ENCODE measurements at regions not wholly inside any gene's neighbourhood (a gene's known extent, or its start where the extent isn't known, plus 50 kb on each side); places are given as distances from the start of the nearest gene placed in this dataset.
"Not testable (repeated sequence)": the region's sequence is repeated elsewhere in the genome, so short reads cannot be mapped to it uniquely, and the experiment has no call there.

DNA sequence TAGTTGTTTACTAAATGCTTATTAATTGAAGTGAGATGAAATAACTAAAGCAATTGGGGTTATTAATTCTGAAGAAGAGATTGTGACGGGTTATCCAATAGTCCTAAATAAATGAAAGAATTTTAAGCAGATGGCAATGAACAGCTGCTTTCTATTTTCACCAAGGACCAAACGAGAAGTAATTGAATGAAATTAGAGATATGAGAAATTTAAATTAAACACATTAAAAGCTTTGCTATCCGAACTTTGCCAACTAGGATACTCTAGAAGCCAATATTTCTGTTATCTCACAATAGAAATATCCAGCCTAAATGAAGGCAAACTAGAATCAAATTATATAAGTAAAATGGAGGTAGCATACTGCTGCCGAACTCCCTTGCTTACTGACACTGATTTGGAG lies 103.2 kb downstream of the GPR37 start:
- peaks cover 0 to 5% (median 0%) of the 10 kb centered on the region in 7 donors for H3K9me3 Mint-ChIP-seq
- H3K4me3 Mint-ChIP-seq: no peak overlapping the region

GRCh38 chr7:124655990-124656389 lies 109.6 kb downstream of the GPR37 start:
- Mint-ChIP-seq H3K27me3 (no peaks in the 10 kb centered on the region), H3K4me1 (no peaks in the 10 kb centered on the region), H3K9me3 (peaks cover 0 to 3% (median 0%) of the 10 kb centered on the region in 7 donors), H3K36me3 (no peaks in the 10 kb centered on the region), H3K27ac (no peak overlapping the region), H3K4me3 (no peak overlapping the region)
- DNase-seq: no peak
- ATAC-seq (ENCODE audit: low read depth in 2 of 2): no peak

More for the DNA sequence above, 103.2 kb downstream of the GPR37 start:
- no peak for ATAC-seq (ENCODE audit: low read depth in 2 of 2)
- Mint-ChIP-seq H3K27me3 (no peaks in the 10 kb centered on the region), H3K36me3 (no peaks in the 10 kb centered on the region), H3K4me1 (no peaks in the 10 kb centered on the region), H3K27ac (no peak overlapping the region)
- DNase-seq: no peak

GRCh38 chr7:124652237-124652636 lies 113.4 kb downstream of the GPR37 start:
- peaks cover 0 to 12% (median 3%) of the 10 kb centered on the region in 7 donors for H3K9me3 Mint-ChIP-seq
- H3K27me3 Mint-ChIP-seq: no peaks in the 10 kb centered on the region
- H3K36me3 Mint-ChIP-seq: no peaks in the 10 kb centered on the region
- no peaks in the 10 kb centered on the region for H3K4me1 Mint-ChIP-seq
- no peak for ATAC-seq (ENCODE audit: low read depth in 2 of 2)
- no peak for DNase-seq
- H3K27ac Mint-ChIP-seq: peak overlapping the region in 1 of 6 donors; percentile 15
- no peak overlapping the region for H3K4me3 Mint-ChIP-seq

GRCh38 chr7:124651136-124651535 lies 114.5 kb downstream of the GPR37 start:
- DNase-seq: no peak

DNA sequence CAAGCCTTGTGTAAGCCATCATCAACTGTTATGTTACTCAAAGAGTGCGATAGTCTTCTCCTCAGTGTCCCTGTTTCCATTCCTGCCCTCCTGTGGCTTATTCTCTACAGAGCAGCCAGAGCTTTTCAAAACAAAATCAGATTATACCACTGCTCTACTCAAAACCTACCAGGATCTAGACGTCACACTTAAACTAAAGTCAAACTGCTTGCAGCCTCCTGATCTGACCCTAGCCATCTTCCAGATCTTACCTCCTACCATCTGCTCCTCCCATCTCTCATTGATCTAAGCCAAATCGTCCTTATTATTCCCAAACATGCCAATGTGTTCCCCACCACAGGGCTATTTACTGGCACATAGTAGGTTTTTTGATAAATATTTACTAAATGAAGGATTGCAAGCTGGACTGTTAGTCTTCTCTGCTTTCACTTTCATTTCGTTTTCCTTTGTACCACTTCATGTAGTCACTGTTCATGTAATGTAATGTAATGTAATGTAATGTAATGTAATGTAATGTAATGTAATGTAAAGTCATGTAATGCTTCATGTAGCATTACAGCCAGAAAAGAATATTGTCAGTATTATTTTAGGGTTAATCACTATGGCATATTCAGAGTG lies 116.1 kb downstream of the GPR37 start:
- Mint-ChIP-seq H3K9me3 (peaks cover 0 to 12% (median 3%) of the 10 kb centered on the region in 7 donors), H3K27ac (no peak overlapping the region), H3K27me3 (no peaks in the 10 kb centered on the region), H3K4me3 (peak overlapping the region in 1 of 8 donors; percentile 25), H3K36me3 (no peaks in the 10 kb centered on the region), H3K4me1 (no peaks in the 10 kb centered on the region)
- no peak for ATAC-seq (ENCODE audit: low read depth in 2 of 2)
- DNase-seq: no peak

More at GRCh38 chr7:124651136-124651535, 114.5 kb downstream of the GPR37 start:
- no peaks in the 10 kb centered on the region for H3K36me3 Mint-ChIP-seq
- ATAC-seq (ENCODE audit: low read depth in 2 of 2): no peak
- no peak overlapping the region for H3K4me3 Mint-ChIP-seq
- no peak overlapping the region for H3K27ac Mint-ChIP-seq
- no peaks in the 10 kb centered on the region for H3K4me1 Mint-ChIP-seq
- peaks cover 0 to 12% (median 3%) of the 10 kb centered on the region in 7 donors for H3K9me3 Mint-ChIP-seq
- H3K27me3 Mint-ChIP-seq: no peaks in the 10 kb centered on the region

DNA sequence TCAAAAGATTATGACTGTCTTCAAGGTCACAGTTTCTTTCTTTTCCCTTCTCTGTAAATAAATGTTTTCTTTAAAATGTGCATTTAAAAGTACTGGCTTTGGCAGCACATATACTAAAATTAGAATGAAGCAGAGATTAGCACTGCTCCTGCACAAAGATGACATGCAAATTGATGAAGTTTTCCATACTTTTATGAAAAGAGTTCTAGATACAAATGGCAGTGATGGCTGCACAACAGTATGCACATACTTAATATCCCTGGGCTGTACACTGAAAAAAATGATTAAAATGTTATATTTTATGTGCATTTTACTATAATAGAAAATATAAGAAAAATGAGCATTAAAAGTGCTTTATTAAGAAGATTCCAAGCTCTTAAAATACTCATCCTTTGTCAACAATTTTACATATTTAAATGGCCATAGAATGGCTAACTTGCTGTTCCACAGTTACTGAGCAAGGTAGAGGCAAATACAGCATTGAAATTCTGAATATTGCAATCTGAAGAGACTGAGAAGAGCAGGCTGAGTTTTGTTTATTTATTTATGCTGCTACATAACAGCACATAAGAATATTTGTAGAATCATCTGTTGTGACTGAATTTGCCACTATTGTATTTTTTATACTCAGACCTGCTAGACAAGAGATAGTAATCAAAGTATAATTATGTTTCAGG lies 117.8 kb downstream of the GPR37 start:
- H3K4me1 Mint-ChIP-seq: no peaks in the 10 kb centered on the region
- H3K27ac Mint-ChIP-seq: no peak overlapping the region
- DNase-seq: no peak
- H3K9me3 Mint-ChIP-seq: peaks cover 0 to 12% (median 3%) of the 10 kb centered on the region in 7 donors
- no peak for ATAC-seq (ENCODE audit: low read depth in 2 of 2)
- H3K27me3 Mint-ChIP-seq: no peaks in the 10 kb centered on the region
- H3K36me3 Mint-ChIP-seq: no peaks in the 10 kb centered on the region
- no peak overlapping the region for H3K4me3 Mint-ChIP-seq

DNA sequence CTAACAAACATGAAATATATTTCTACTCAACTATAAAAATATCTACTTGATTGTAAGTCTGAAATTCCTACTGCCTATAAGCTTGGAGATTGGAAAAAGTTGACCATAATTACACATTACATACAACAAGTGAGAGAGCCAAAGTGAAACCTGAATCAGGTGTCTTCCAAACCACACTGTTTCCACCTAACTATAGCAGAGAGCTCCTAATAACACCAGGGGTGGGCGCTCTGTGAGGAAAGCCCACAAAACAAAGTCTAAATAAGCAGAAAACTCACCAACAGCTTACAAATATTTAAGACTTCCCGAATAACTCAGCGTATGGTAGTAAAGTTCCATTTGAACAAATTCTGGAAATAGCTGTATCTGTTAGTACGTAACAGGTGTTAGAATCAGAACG lies 119.9 kb downstream of the GPR37 start:
- Mint-ChIP-seq H3K27ac (no peak overlapping the region), H3K4me3 (no peak overlapping the region), H3K27me3 (no peaks in the 10 kb centered on the region), H3K4me1 (no peaks in the 10 kb centered on the region), H3K36me3 (no peaks in the 10 kb centered on the region), H3K9me3 (peaks cover 0 to 12% (median 2%) of the 10 kb centered on the region in 7 donors)
- DNase-seq (no peak), ATAC-seq (ENCODE audit: low read depth in 2 of 2) (no peak)

DNA sequence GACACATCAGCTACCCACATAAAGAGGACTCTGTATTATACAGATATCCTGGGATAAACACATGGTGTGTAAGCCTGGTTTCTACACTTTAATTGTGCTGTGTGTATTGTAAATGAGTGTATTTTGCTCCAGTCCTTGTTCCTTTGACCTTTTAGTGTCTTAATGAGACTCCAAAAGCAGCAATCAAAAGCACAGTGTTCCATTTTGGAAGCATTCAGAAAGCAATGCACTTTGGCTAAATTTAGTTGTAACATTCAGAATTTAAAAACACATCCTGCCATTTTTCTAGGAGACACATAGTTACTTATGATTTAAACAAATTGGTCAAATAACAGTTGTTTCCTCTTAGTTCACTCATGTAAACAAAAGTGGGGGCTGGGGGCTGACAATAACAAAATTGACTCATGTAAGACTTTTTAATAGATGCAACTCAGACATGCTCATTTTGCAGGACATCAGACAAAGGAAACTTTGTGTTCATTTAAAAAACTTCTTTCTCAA lies 122.2 kb downstream of the GPR37 start:
- no peak overlapping the region for H3K4me3 Mint-ChIP-seq
- DNase-seq: no peak
- H3K4me1 Mint-ChIP-seq: no peaks in the 10 kb centered on the region
- H3K27me3 Mint-ChIP-seq: no peaks in the 10 kb centered on the region
- ATAC-seq (ENCODE audit: low read depth in 2 of 2): no peak
- no peak overlapping the region for H3K27ac Mint-ChIP-seq
- no peaks in the 10 kb centered on the region for H3K36me3 Mint-ChIP-seq
- H3K9me3 Mint-ChIP-seq: no peaks in the 10 kb centered on the region

GRCh38 chr7:124635416-124635815 lies 130.2 kb downstream of the GPR37 start:
- Mint-ChIP-seq H3K4me1 (no peaks in the 10 kb centered on the region), H3K9me3 (peaks cover 1 to 22% (median 6%) of the 10 kb centered on the region in 7 donors), H3K27me3 (no peaks in the 10 kb centered on the region), H3K36me3 (no peaks in the 10 kb centered on the region), H3K27ac (no peak overlapping the region), H3K4me3 (no peak overlapping the region)
- DNase-seq (no peak), ATAC-seq (ENCODE audit: low read depth in 2 of 2) (no peak)

GRCh38 chr7:124633740-124634139 lies 131.9 kb downstream of the GPR37 start:
- Mint-ChIP-seq H3K27me3 (no peaks in the 10 kb centered on the region), H3K27ac (no peak overlapping the region), H3K36me3 (no peaks in the 10 kb centered on the region), H3K4me3 (no peak overlapping the region), H3K4me1 (no peaks in the 10 kb centered on the region), H3K9me3 (peaks cover 1 to 22% (median 6%) of the 10 kb centered on the region in 7 donors)
- DNase-seq: no peak
- no peak for ATAC-seq (ENCODE audit: low read depth in 2 of 2)

- Mint-ChIP-seq H3K4me3 (no peak overlapping the region), H3K4me1 (no peaks in the 10 kb centered on the region), H3K9me3 (peaks cover 3 to 19% (median 6%) of the 10 kb centered on the region in 7 donors), H3K27ac (no peak overlapping the region), H3K36me3 (no peaks in the 10 kb centered on the region), H3K27me3 (no peaks in the 10 kb centered on the region)
- ATAC-seq (ENCODE audit: low read depth in 2 of 2) (no peak), DNase-seq (no peak)
These were observed 135.2 kb downstream of the GPR37 start for GRCh38 chr7:124630395-124630794.

GRCh38 chr7:124618871-124619270 lies 146.7 kb downstream of the GPR37 start:
- ATAC-seq (ENCODE audit: low read depth in 2 of 2) (no peak), DNase-seq (no peak)
- Mint-ChIP-seq H3K36me3 (no peaks in the 10 kb centered on the region), H3K4me1 (no peaks in the 10 kb centered on the region), H3K4me3 (no peak overlapping the region), H3K27ac (no peak overlapping the region), H3K9me3 (peaks cover 0 to 13% (median 5%) of the 10 kb centered on the region in 7 donors), H3K27me3 (no peaks in the 10 kb centered on the region)

GRCh38 chr7:124618051-124618450 lies 147.5 kb downstream of the GPR37 start:
- not testable (repeated sequence) for DNase-seq; H3K4me1 Mint-ChIP-seq; H3K36me3 Mint-ChIP-seq; H3K27me3 Mint-ChIP-seq; H3K27ac Mint-ChIP-seq; H3K4me3 Mint-ChIP-seq; ATAC-seq (ENCODE audit: low read depth in 2 of 2)
- H3K9me3 Mint-ChIP-seq: peaks cover under 1 to 18% (median 4%) of the 10 kb centered on the region in 7 donors

DNA sequence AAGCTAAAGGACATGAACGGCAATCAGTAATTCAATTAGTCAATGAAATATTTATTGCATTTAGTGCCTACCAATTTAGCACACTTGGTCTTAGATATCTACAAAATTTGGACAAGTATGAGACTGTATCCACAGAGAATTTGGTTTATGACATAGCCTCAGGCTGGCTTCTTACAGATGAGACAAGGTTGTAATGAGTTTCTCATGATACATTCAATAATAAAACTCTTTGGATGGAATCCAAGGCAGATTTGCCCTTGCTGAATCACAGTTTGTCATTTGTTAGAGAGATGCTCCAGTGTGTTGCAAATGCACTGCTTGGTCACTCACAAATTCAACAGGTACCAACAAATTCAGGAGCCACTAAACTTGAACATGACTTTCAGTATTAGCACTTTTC lies 162.5 kb downstream of the GPR37 start:
- H3K9me3 Mint-ChIP-seq: peaks cover 0 to 3% (median 0%) of the 10 kb centered on the region in 7 donors
- H3K36me3 Mint-ChIP-seq: no peaks in the 10 kb centered on the region

More for the DNA sequence above, 162.5 kb downstream of the GPR37 start:
- Mint-ChIP-seq H3K27ac (no peak overlapping the region), H3K4me3 (no peak overlapping the region), H3K4me1 (no peaks in the 10 kb centered on the region), H3K27me3 (no peaks in the 10 kb centered on the region)
- DNase-seq: no peak
- ATAC-seq (ENCODE audit: low read depth in 2 of 2): no peak

Data from naive B cell (primary cell).